PC-9 (cell line): ENCODE measurements at regions not wholly inside any gene's neighbourhood (a gene's known extent, or its start where the extent isn't known, plus 50 kb on each side); places are given as distances from the start of the nearest gene placed in this dataset.

Experiments used
- BruUV-seq: library from RNA; stranded (reverse); fragments of 400-500 nt; replicated peaks from 2 replicates; lab custom pipeline; 2021; lab: Mats Ljungman, UMichigan
- CTCF ChIA-PET: fragments of 300-600 bp; sonication (Branson Sonifier 250); formaldehyde crosslinking; loops from one replicate; lab custom pipeline; 2022; ENCODE audit warnings: antibody characterized with exemption; lab: Charles Lee
- POLR2A ChIA-PET: fragments of 300-600 bp; sonication (Branson Sonifier 250); formaldehyde crosslinking; loops from one replicate; lab custom pipeline; 2022; ENCODE audit warnings: antibody characterized with exemption; ENCODE audit not compliant: unreplicated experiment; lab: Charles Lee
- DNase-seq, 2 experiments: peaks; one replicate each; pipeline versions ENCODE4 v3.0.0 to v3.0.0-alpha.2; 2015 to 2022; ENCODE audit warnings: mixed read lengths in 1 of 2
- H2AFZ ChIP-seq: fragments of 200-600 bp; sonication (generic); 2 replicates; pipeline ENCODE4 v1.8.1; 2017; ENCODE audit warnings: antibody characterized with exemption
- H3F3A ChIP-seq: fragments of 200-600 bp; sonication (generic); 2 replicates; pipeline ENCODE4 v1.8.1; 2017; ENCODE audit warnings: antibody characterized with exemption, mild to moderate bottlenecking, low read depth; ENCODE audit not compliant: insufficient read depth
- H3K27ac ChIP-seq: fragments of 200-600 bp; sonication (generic); 2 replicates; pipeline ENCODE4 v1.6.1; 2016; ENCODE audit warnings: mixed run types
- H3K27me3 ChIP-seq: fragments of 200-600 bp; sonication (generic); 2 replicates; pipeline ENCODE4 v1.6.1; 2016; ENCODE audit warnings: low read depth, mixed run types; ENCODE audit not compliant: insufficient read depth
- H3K36me3 ChIP-seq: fragments of 200-600 bp; sonication (generic); 2 replicates; pipeline ENCODE4 v1.6.1; 2016; ENCODE audit warnings: low read depth, mixed run types
- H3K4me1 ChIP-seq: fragments of 200-600 bp; sonication (generic); replicated peaks from 2 replicates; pipeline ENCODE4 v1.6.1; 2016; ENCODE audit warnings: mixed run types; ENCODE audit not compliant: insufficient read depth
- H3K4me2 ChIP-seq: fragments of 200-600 bp; sonication (generic); 2 replicates; pipeline ENCODE4 v1.6.1; 2017; ENCODE audit warnings: mixed run types
- H3K4me3 ChIP-seq: fragments of 200-600 bp; sonication (generic); 2 replicates; pipeline ENCODE4 v1.6.1; 2016; ENCODE audit warnings: mixed run types
- H3K79me2 ChIP-seq: fragments of 200-600 bp; sonication (generic); 2 replicates; pipeline ENCODE4 v1.6.1; 2017; ENCODE audit warnings: low read depth, mixed run types
- H3K9me2 ChIP-seq: fragments of 200-600 bp; sonication (generic); 2 replicates; pipeline ENCODE4 v1.8.1; 2017; ENCODE audit warnings: mild to moderate bottlenecking; ENCODE audit not compliant: insufficient read depth
- H3K9me3 ChIP-seq: fragments of 200-600 bp; sonication (generic); 2 replicates; pipeline ENCODE4 v1.8.1; 2016; ENCODE audit warnings: low read depth; ENCODE audit not compliant: insufficient read depth
- H4K20me1 ChIP-seq: fragments of 200-600 bp; sonication (generic); 2 replicates; pipeline ENCODE4 v1.8.1; 2017; ENCODE audit not compliant: insufficient read depth
- EZH2 ChIP-seq: fragments of 200-600 bp; sonication (generic); IDR thresholded peaks from 2 replicates; pipeline ENCODE4 v1.8.0; 2017; ENCODE audit warnings: antibody characterized with exemption, low read depth
- intact Hi-C: fragments of 100-400 bp; cut with micrococcal nuclease; formaldehyde crosslinking; loops from one replicate; pipeline ENCODE4 v1.10.0; 2022; ENCODE audit not compliant: unreplicated experiment
- TF ChIP-seq, protein P1 (sequence below): fragments of 200-600 bp; sonication (generic); conservative IDR thresholded peaks from 2 replicates; pipeline ENCODE4 v1.6.1; 2017; ENCODE audit warnings: mixed run types, antibody characterized with exemption, mild to moderate bottlenecking, moderate library complexity

- Histone ChIP-seq H3F3A (no peaks in the 10 kb centered on the region), H3K4me2 (no peak overlapping the region), H3K4me3 (no peak overlapping the region), H3K9me3 (no peaks in the 10 kb centered on the region), H4K20me1 (no peaks in the 10 kb centered on the region), H2AFZ (no peak overlapping the region), H3K4me1 (no peaks in the 10 kb centered on the region), H3K79me2 (no peaks in the 10 kb centered on the region), H3K27ac (no peak overlapping the region), H3K27me3 (no peaks in the 10 kb centered on the region), H3K9me2 (no peaks in the 10 kb centered on the region), H3K36me3 (no peaks in the 10 kb centered on the region)
- ChIA-PET CTCF (no interaction called here), POLR2A (no interaction called here)
- TF ChIP-seq, protein P1, sequence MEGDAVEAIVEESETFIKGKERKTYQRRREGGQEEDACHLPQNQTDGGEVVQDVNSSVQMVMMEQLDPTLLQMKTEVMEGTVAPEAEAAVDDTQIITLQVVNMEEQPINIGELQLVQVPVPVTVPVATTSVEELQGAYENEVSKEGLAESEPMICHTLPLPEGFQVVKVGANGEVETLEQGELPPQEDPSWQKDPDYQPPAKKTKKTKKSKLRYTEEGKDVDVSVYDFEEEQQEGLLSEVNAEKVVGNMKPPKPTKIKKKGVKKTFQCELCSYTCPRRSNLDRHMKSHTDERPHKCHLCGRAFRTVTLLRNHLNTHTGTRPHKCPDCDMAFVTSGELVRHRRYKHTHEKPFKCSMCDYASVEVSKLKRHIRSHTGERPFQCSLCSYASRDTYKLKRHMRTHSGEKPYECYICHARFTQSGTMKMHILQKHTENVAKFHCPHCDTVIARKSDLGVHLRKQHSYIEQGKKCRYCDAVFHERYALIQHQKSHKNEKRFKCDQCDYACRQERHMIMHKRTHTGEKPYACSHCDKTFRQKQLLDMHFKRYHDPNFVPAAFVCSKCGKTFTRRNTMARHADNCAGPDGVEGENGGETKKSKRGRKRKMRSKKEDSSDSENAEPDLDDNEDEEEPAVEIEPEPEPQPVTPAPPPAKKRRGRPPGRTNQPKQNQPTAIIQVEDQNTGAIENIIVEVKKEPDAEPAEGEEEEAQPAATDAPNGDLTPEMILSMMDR: no peak
- TF ChIP-seq EZH2: no peak
- DNase-seq: no peak
- BruUV-seq: no TSS peak
- intact Hi-C loops: no loop called here
Observed at GRCh38 chr5:63255594-63255993, 677.0 kb downstream of the LRRC70 start.

DNA sequence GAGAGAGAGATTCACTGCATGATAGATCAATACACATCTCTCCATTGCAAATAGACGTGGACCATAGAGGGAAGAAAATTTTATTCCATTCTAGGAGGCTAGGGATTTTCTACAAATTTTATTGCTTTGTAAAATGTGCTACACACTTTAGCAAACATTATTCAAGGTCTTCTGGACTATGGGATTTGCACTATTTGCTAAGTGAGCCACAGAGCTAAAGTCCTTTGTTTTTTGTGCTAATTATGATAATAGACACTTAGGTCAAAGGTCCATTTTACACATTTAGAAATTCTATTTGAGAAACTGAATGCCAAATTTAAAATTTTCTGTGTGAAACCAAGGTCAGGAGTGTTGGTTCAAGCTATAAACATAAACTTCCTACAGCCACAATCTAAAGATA is 672.3 kb downstream of the LRRC70 start:
- no peaks in the 10 kb centered on the region for H3K36me3 ChIP-seq
- POLR2A ChIA-PET: no interaction called here
- no peaks in the 10 kb centered on the region for H3K9me2 ChIP-seq
- H2AFZ ChIP-seq: no peak overlapping the region
- TF ChIP-seq, protein P1: no peak
- no peak for TF ChIP-seq EZH2
- H3K27me3 ChIP-seq: no peaks in the 10 kb centered on the region
- H4K20me1 ChIP-seq: no peaks in the 10 kb centered on the region
- H3K4me2 ChIP-seq: no peak overlapping the region
- H3K4me1 ChIP-seq: no peaks in the 10 kb centered on the region
- BruUV-seq: no TSS peak
- intact Hi-C loops: no loop called here
- H3K9me3 ChIP-seq: no peaks in the 10 kb centered on the region
- no peaks in the 10 kb centered on the region for H3F3A ChIP-seq
- no peaks in the 10 kb centered on the region for H3K79me2 ChIP-seq
- CTCF ChIA-PET: no interaction called here
- H3K4me3 ChIP-seq: no peak overlapping the region
- no peak overlapping the region for H3K27ac ChIP-seq
- DNase-seq: no peak

GRCh38 chr5:63249960-63250359 is 671.3 kb downstream of the LRRC70 start:
- TF ChIP-seq EZH2: no peak
- TF ChIP-seq, protein P1: no peak
- Histone ChIP-seq H2AFZ (no peak overlapping the region), H3K27ac (no peak overlapping the region), H3K4me2 (no peak overlapping the region), H3K4me3 (no peak overlapping the region), H3K4me1 (no peaks in the 10 kb centered on the region), H3K79me2 (no peaks in the 10 kb centered on the region), H3F3A (no peaks in the 10 kb centered on the region), H3K9me2 (no peaks in the 10 kb centered on the region), H4K20me1 (no peaks in the 10 kb centered on the region), H3K9me3 (no peaks in the 10 kb centered on the region), H3K27me3 (no peaks in the 10 kb centered on the region), H3K36me3 (no peaks in the 10 kb centered on the region)
- ChIA-PET POLR2A (interaction anchor here (0.5 kb wide), 1 partner anchor 121 kb away, joined by 3 read pairs; no protein-coding TSS in a partner anchor), CTCF (no interaction called here)
- intact Hi-C loops: no loop called here
- BruUV-seq: no TSS peak
- DNase-seq: no peak
